K562 (cell line): ENCODE measurements at regions not wholly inside any gene's neighbourhood (a gene's known extent, or its start where the extent isn't known, plus 50 kb on each side); places are given as distances from the start of the nearest gene placed in this dataset.

Experiments
- ATAC-seq: fragments of 200-7000 bp; cut with Tn5 transposase; 3 replicates; pipeline ENCODE4 v1.9.1; 2020; ENCODE audit warnings: moderate library complexity
- BruUV-seq: library from RNA; stranded (reverse); fragments of 400-500 nt; replicated peaks from 2 replicates; lab custom pipeline; 2021; lab: Mats Ljungman, UMichigan
- CTCF ChIA-PET: fragments of 300-600 bp; formaldehyde crosslinking; extraction: SDS; loops from one replicate; lab custom pipeline; 2021; ENCODE audit warnings: low intra/inter-chr PET ratio; lab: Yijun Ruan, JAX
- POLR2A ChIA-PET: fragments of 300-600, 350-650 bp; sonication (Branson Sonifier 250); formaldehyde crosslinking; extraction: SDS; loops from one replicate; lab custom pipeline; 2021; ENCODE audit warnings: antibody characterized with exemption, inconsistent platforms; lab: Yijun Ruan, JAX
- DNase-seq, 4 experiments: peaks; one replicate each; pipeline versions ENCODE4 v3.0.0 to v3.0.0-alpha.2; 2011 to 2018; ENCODE audit warnings: low spot score in 3 of 4, mixed read lengths in 3 of 4; ENCODE audit errors: extremely low read depth in 1 of 4
- FAIRE-seq: peaks from 2 replicates; lab custom pipeline; 2011; peaks lifted over from hg19 to GRCh38; lab: Jason Lieb, UNC
- H2AFZ ChIP-seq: 2 replicates; pipeline ENCODE4 v1.6.0; 2011; ENCODE audit warnings: low read depth, low read length, control low read depth, inconsistent platforms
- H3K27ac ChIP-seq: fragments of 200-600 bp; 3 replicates; pipeline ENCODE4 v1.8.0; 2011; ENCODE audit warnings: low read depth, mild to moderate bottlenecking, control low read depth, inconsistent platforms, low read length, moderate library complexity, mixed read lengths; ENCODE audit errors: extremely low read depth
- H3K27me3 ChIP-seq, 2 experiments: fragments of 300-600 bp in 1 of 2; 2 replicates in 1 of 2; 3 replicates in 1 of 2; pipeline versions ENCODE4 v1.6.0 to v1.8.0; 2011; ENCODE audit warnings: inconsistent platforms in 2 of 2, low read length in 2 of 2, mild to moderate bottlenecking in 1 of 2, mixed read lengths in 1 of 2, moderate library complexity in 1 of 2; ENCODE audit not compliant: control insufficient read depth in 2 of 2, insufficient read depth in 2 of 2
- H3K36me3 ChIP-seq: fragments of 300-600 bp; 3 replicates; pipeline ENCODE4 v1.8.0; 2011; ENCODE audit warnings: mild to moderate bottlenecking, low read length, inconsistent platforms; ENCODE audit not compliant: control insufficient read depth, insufficient read depth
- H3K4me1 ChIP-seq, 2 experiments: fragments of 200-600 bp in 1 of 2; replicated peaks in 1 of 2; 2 replicates in 1 of 2; 3 replicates in 1 of 2; pipeline versions ENCODE4 v1.5.1 to v1.8.0; 2011; ENCODE audit warnings: inconsistent platforms in 2 of 2, low read length in 2 of 2, mild to moderate bottlenecking in 1 of 2, mixed read lengths in 1 of 2, moderate library complexity in 1 of 2; ENCODE audit not compliant: control insufficient read depth in 2 of 2, insufficient read depth in 2 of 2
- H3K4me2 ChIP-seq: 2 replicates; pipeline ENCODE4 v1.6.1; 2011; ENCODE audit warnings: low read length, control low read depth, inconsistent platforms, mixed read lengths; ENCODE audit not compliant: insufficient read depth
- H3K4me3 ChIP-seq: fragments of 200-600 bp; sonication (generic), shearing (Covaris generic); 2 replicates; pipeline ENCODE4 v1.5.1; 2016; ENCODE audit warnings: control low read depth, inconsistent platforms
- H3K79me2 ChIP-seq: fragments of 200-600 bp; 3 replicates; pipeline ENCODE4 v1.8.0; 2011; ENCODE audit warnings: low read length, inconsistent platforms; ENCODE audit not compliant: control insufficient read depth, insufficient read depth
- H3K9ac ChIP-seq, 2 experiments: 2 replicates each; pipeline versions ENCODE4 v1.6.0 to v1.6.1; 2011; ENCODE audit warnings: low read depth in 2 of 2, low read length in 2 of 2, control low read depth in 1 of 2, inconsistent platforms in 1 of 2, mild to moderate bottlenecking in 1 of 2, mixed read lengths in 1 of 2; ENCODE audit not compliant: insufficient read depth in 1 of 2
- H3K9me1 ChIP-seq: one replicate; pipeline ENCODE4 v1.6.0; 2011; ENCODE audit warnings: inconsistent platforms, mild to moderate bottlenecking, low read length, moderate library complexity; ENCODE audit not compliant: control insufficient read depth, insufficient read depth
- H3K9me3 ChIP-seq: replicated peaks from 2 replicates; pipeline ENCODE4 v1.5.1; 2011; ENCODE audit warnings: low read depth, low read length, inconsistent platforms; ENCODE audit not compliant: control insufficient read depth, insufficient read depth
- H4K20me1 ChIP-seq: replicated peaks from 2 replicates; pipeline ENCODE4 v1.6.1; 2011; ENCODE audit warnings: low read length, inconsistent platforms, mixed read lengths; ENCODE audit not compliant: control insufficient read depth, insufficient read depth
- CBX3 ChIP-seq, 2 experiments: IDR thresholded peaks; 1 replicate in 1 of 2; 2 replicates in 1 of 2; pipeline ENCODE4 v1.6.1; 2012; ENCODE audit warnings: inconsistent platforms in 2 of 2, low read length in 2 of 2, borderline replicate concordance in 1 of 2, control low read depth in 1 of 2
- HSF4 ChIP-seq: fragments of 250-450 bp; sonication (Bioruptor Pico); IDR thresholded peaks from 2 replicates; pipeline ENCODE4 v2.1.2; 2022; ENCODE audit warnings: mild to moderate bottlenecking, moderate library complexity, borderline replicate concordance
- KAT8 ChIP-seq: fragments of 450-650 bp; IDR thresholded peaks from 2 replicates; pipeline ENCODE4 v1.6.1; 2016; ENCODE audit warnings: low read depth, mild to moderate bottlenecking
- MCM5 ChIP-seq: fragments of 450-650 bp; IDR thresholded peaks from 2 replicates; pipeline ENCODE4 v1.6.1; 2016; ENCODE audit warnings: low read depth
- POU5F1 ChIP-seq: fragments of 150-350 bp; IDR thresholded peaks from 2 replicates; pipeline ENCODE4 v1.6.1; 2014; ENCODE audit warnings: borderline replicate concordance, low read length, low read depth, mild to moderate bottlenecking; ENCODE audit not compliant: partially characterized antibody
- SIRT6 ChIP-seq: IDR thresholded peaks from one replicate; pipeline ENCODE4 v1.6.1; 2012; ENCODE audit warnings: low read depth, mild to moderate bottlenecking, control low read depth, inconsistent platforms, low read length, moderate library complexity
- SMAD2 ChIP-seq: fragments of 150-350 bp; IDR thresholded peaks from 2 replicates; pipeline ENCODE4 v1.6.1; 2014; ENCODE audit warnings: low read depth, mild to moderate bottlenecking, low read length
- TCF7 ChIP-seq: sonication (generic); IDR thresholded peaks from 2 replicates; pipeline ENCODE4 v1.6.1; 2016; ENCODE audit warnings: antibody characterized with exemption, borderline replicate concordance
- USF2 ChIP-seq: sonication (generic); formaldehyde crosslinking; IDR thresholded peaks from 2 replicates; pipeline ENCODE4 v1.5.0; 2020; ENCODE audit warnings: missing genetic modification reagents
- WGBS: fragments of 100-300 bp; shearing (Covaris generic); methylation state at CpG from one replicate; pipeline ENCODE4 v1.1.6; 2016; ENCODE audit warnings: low coverage, mixed read lengths; ENCODE audit not compliant: insufficient coverage; ENCODE audit errors: missing lambda C conversion rate; 5-methylcytosine and 5-hydroxymethylcytosine counted together
- in situ Hi-C: fragments of 300-500 bp; cut with MboI; formaldehyde crosslinking; loops from 4 replicates; pipeline ENCODE4 v1.15.0; 2018; ENCODE audit warnings: inconsistent platforms, mixed read lengths
- intact Hi-C: fragments of 100-400 bp; cut with micrococcal nuclease; formaldehyde crosslinking; loops from 2 replicates; pipeline ENCODE4 v1.14.2; 2022
- TF ChIP-seq, protein P1 (sequence below): sonication (generic); formaldehyde crosslinking; IDR thresholded peaks from 2 replicates; pipeline ENCODE4 v1.8.1; 2023; ENCODE audit warnings: missing genetic modification reagents, mild to moderate bottlenecking, borderline replicate concordance

DNA sequence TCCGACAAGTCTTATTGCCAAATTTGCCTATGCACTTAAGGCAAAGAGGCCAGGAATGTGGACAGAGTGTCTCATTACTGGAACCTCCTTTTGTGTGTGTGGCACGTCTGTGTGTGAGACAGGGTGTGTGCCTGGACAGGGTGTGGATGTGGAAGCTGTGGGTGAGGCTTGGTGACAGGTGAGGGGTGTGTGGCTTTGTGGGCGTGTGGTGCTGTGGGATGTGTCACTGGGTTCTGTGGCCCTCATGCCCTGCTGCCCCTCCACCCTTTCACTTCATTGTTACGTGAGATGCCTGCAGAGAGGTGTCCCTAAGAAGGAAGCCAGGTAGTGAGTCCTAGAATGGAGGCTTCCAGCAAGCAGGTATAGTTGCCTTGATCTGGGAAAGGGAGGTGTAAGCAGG lies 244.0 kb upstream of the CHRNA7 start:
- Histone ChIP-seq H3K4me2 (no peak overlapping the region), H3K79me2 (no peaks in the 10 kb centered on the region), H3K27me3 (no peaks in the 10 kb centered on the region; a peak in 1 of 5 replicates), H3K9ac (no peak overlapping the region), H4K20me1 (no peaks in the 10 kb centered on the region; the same call in 1 of the 2 replicates), H3K4me1 (no peaks in the 10 kb centered on the region), H3K27ac (no peak overlapping the region), H3K4me3 (no peak overlapping the region), H3K9me1 (no peaks in the 10 kb centered on the region), H3K9me3 (no peaks in the 10 kb centered on the region), H2AFZ (no peak overlapping the region), H3K36me3 (no peaks in the 10 kb centered on the region)
- ChIA-PET POLR2A (no interaction called here), CTCF (no interaction called here)
- FAIRE-seq: no peak
- ATAC-seq: no peak
- intact Hi-C loops (no loop called here), in situ Hi-C loops (no loop called here)
- BruUV-seq: no TSS peak
- TF ChIP-seq CBX3 (IDR thresholded peaks at IDR 0.05; ENCODE audit: borderline replicate concordance in 1 of 2, low read length in 2 of 2) (no peak), SIRT6 (no peak)
- WGBS: 2% methylated on average over 4 of the region's 4 CpGs
- DNase-seq: no peak

- H3K4me3 ChIP-seq: no peak overlapping the region
- FAIRE-seq: no peak
- in situ Hi-C loops: no loop called here
- no peak overlapping the region for H2AFZ ChIP-seq
- ChIA-PET CTCF (no interaction called here), POLR2A (no interaction called here)
- H3K27ac ChIP-seq: no peak overlapping the region
- intact Hi-C loops: no loop called here
- no peak for ATAC-seq
- no TSS peak for BruUV-seq
- no peak overlapping the region for H3K4me2 ChIP-seq
- H3K9ac ChIP-seq: no peak overlapping the region
- no peaks in the 10 kb centered on the region; a peak in 1 of 5 replicates for H3K27me3 ChIP-seq
- H3K36me3 ChIP-seq: no peaks in the 10 kb centered on the region
- H3K9me1 ChIP-seq: no peaks in the 10 kb centered on the region
- DNase-seq: no peak
- H3K9me3 ChIP-seq: no peaks in the 10 kb centered on the region
- 0% methylated on average over 3 of the region's 3 CpGs for WGBS
- no peaks in the 10 kb centered on the region; the same call in 1 of the 2 replicates for H4K20me1 ChIP-seq
- no peaks in the 10 kb centered on the region for H3K4me1 ChIP-seq
- H3K79me2 ChIP-seq: no peaks in the 10 kb centered on the region
- TF ChIP-seq HSF4 (CRISPR knock-in tag) (no peak), USF2 (CRISPR knock-in tag) (no peak), TCF7 (no peak), SMAD2 (no peak), MCM5 (no peak), POU5F1 (no peak), KAT8 (no peak)
- TF ChIP-seq, protein P1, sequence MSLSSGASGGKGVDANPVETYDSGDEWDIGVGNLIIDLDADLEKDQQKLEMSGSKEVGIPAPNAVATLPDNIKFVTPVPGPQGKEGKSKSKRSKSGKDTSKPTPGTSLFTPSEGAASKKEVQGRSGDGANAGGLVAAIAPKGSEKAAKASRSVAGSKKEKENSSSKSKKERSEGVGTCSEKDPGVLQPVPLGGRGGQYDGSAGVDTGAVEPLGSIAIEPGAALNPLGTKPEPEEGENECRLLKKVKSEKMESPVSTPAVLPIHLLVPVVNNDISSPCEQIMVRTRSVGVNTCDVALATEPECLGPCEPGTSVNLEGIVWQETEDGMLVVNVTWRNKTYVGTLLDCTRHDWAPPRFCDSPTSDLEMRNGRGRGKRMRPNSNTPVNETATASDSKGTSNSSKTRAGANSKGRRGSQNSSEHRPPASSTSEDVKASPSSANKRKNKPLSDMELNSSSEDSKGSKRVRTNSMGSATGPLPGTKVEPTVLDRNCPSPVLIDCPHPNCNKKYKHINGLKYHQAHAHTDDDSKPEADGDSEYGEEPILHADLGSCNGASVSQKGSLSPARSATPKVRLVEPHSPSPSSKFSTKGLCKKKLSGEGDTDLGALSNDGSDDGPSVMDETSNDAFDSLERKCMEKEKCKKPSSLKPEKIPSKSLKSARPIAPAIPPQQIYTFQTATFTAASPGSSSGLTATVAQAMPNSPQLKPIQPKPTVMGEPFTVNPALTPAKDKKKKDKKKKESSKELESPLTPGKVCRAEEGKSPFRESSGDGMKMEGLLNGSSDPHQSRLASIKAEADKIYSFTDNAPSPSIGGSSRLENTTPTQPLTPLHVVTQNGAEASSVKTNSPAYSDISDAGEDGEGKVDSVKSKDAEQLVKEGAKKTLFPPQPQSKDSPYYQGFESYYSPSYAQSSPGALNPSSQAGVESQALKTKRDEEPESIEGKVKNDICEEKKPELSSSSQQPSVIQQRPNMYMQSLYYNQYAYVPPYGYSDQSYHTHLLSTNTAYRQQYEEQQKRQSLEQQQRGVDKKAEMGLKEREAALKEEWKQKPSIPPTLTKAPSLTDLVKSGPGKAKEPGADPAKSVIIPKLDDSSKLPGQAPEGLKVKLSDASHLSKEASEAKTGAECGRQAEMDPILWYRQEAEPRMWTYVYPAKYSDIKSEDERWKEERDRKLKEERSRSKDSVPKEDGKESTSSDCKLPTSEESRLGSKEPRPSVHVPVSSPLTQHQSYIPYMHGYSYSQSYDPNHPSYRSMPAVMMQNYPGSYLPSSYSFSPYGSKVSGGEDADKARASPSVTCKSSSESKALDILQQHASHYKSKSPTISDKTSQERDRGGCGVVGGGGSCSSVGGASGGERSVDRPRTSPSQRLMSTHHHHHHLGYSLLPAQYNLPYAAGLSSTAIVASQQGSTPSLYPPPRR: no peak
Observed at GRCh38 chr15:31788104-31788503, 242.2 kb upstream of the CHRNA7 start.
